Brain microvascular endothelial cell (primary cell): ENCODE measurements at regions not wholly inside any gene's neighbourhood (a gene's known extent, or its start where the extent isn't known, plus 50 kb on each side); places are given as distances from the start of the nearest gene placed in this dataset.

Experiments used
- DNase-seq: peaks from one replicate; pipeline ENCODE4 v3.0.0-alpha.2; 2020
- H3K27ac ChIP-seq: fragments of 250-450 bp; sonication (Bioruptor Pico); 2 replicates; pipeline ENCODE4 v1.5.1; 2020; ENCODE audit warnings: mild to moderate bottlenecking, moderate library complexity
- H3K27me3 ChIP-seq: fragments of 250-450 bp; sonication (Bioruptor Pico); replicated peaks from 2 replicates; pipeline ENCODE4 v1.5.1; 2020; ENCODE audit warnings: mild to moderate bottlenecking
- H3K36me3 ChIP-seq: fragments of 250-450 bp; sonication (Bioruptor Pico); replicated peaks from 2 replicates; pipeline ENCODE4 v1.5.1; 2020; ENCODE audit warnings: mild to moderate bottlenecking
- H3K4me3 ChIP-seq: 2 replicates; pipeline ENCODE4 v1.5.1; 2011; ENCODE audit warnings: low read depth, mild to moderate bottlenecking, control low read depth, low read length, moderate library complexity
- in situ Hi-C: cut with HindIII; loops from 2 replicates; pipeline ENCODE4 v1.10.0; 2017; ENCODE audit warnings: low sequenced_read_pairs, low pct_ligation_motif_present
- TF ChIP-seq, protein P1 (sequence below): IDR thresholded peaks from 2 replicates; pipeline ENCODE4 v1.5.1; 2011; ENCODE audit warnings: low read depth, mild to moderate bottlenecking, moderate library complexity, low read length, control low read depth, inconsistent platforms; ENCODE audit errors: missing control alignments

DNA sequence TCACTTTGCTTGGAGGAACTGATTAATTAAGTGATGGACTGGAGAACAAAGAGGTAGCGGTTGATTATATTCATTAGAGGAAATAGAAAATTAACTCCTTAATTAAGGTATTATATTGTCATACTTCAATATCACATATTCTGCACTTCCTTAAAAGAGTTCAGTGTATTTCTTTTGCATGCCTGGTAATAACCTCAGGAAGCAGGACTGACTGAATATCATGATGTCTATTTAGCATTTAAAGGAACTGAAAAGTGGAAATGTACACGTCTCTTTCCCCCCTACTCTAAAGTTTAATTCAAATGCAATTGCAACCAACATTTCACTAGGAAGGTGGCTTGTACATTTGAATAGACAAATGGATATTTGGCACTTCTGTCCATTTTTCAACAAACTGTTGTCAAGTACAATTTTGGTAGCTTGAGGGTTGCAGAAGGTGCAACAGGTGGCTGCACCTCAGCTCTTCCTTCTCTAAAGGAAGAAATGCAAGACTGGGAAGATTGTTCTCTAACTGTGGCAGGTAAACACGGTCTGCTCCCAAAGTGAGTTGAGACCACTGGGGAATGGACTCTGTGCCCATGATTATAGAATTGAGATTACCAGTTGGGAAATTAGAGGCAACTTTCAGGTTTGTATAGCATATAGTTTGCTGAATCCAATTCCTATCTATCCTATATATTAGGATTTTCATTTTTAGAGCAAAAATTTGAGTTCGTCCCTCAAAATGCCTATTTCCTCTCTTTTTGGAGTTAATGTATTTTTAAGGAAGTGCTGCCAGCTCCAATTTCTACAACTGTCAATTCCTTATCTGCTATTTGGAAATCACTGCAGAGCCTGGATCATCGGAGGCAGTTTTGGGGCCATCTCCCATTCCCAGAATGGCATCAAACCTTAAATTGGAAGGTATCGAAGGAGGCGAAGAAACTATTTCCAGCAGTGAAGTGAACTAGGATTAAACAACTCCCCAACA, 98.9 kb upstream of the TAF11L2 start:
- in situ Hi-C loops, result loop anchor here (25.0 kb wide), 1 partner anchor 162 kb away; no protein-coding TSS in a partner anchor
- TF ChIP-seq, protein P1, sequence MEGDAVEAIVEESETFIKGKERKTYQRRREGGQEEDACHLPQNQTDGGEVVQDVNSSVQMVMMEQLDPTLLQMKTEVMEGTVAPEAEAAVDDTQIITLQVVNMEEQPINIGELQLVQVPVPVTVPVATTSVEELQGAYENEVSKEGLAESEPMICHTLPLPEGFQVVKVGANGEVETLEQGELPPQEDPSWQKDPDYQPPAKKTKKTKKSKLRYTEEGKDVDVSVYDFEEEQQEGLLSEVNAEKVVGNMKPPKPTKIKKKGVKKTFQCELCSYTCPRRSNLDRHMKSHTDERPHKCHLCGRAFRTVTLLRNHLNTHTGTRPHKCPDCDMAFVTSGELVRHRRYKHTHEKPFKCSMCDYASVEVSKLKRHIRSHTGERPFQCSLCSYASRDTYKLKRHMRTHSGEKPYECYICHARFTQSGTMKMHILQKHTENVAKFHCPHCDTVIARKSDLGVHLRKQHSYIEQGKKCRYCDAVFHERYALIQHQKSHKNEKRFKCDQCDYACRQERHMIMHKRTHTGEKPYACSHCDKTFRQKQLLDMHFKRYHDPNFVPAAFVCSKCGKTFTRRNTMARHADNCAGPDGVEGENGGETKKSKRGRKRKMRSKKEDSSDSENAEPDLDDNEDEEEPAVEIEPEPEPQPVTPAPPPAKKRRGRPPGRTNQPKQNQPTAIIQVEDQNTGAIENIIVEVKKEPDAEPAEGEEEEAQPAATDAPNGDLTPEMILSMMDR, result no peak

DNA sequence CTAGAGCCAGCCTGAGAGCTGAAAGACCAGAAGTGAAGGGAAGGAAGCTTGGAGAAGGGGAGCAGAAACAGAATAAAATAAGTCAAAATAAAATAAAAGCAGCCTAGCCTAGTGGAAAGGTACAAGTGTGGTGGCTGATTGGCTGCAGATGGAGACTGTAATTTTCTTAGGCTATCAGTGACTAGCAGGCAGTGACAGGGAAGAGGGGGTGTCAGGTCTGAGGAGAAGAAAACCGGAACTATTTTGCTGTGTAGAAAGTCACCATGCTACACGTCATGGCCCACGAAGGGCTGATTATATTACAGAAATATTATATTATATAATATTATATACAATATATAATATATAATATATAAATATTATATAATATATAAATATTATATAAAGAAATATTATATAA, 98.1 kb upstream of the TAF11L2 start:
- H3K36me3 ChIP-seq, result no peaks in the 10 kb centered on the region
- TF ChIP-seq, protein P1, result no peak
- H3K27me3 ChIP-seq, result no peaks in the 10 kb centered on the region
- in situ Hi-C loops, result loop anchor here (25.0 kb wide), 1 partner anchor 163 kb away; no protein-coding TSS in a partner anchor
- DNase-seq, result no peak
- H3K27ac ChIP-seq, result no peak overlapping the region
- no peak overlapping the region for H3K4me3 ChIP-seq

More for the DNA sequence above, 98.9 kb upstream of the TAF11L2 start:
- Histone ChIP-seq H3K27me3 (no peaks in the 10 kb centered on the region), H3K36me3 (no peaks in the 10 kb centered on the region), H3K27ac (no peak overlapping the region), H3K4me3 (no peak overlapping the region)
- no peak for DNase-seq

DNA sequence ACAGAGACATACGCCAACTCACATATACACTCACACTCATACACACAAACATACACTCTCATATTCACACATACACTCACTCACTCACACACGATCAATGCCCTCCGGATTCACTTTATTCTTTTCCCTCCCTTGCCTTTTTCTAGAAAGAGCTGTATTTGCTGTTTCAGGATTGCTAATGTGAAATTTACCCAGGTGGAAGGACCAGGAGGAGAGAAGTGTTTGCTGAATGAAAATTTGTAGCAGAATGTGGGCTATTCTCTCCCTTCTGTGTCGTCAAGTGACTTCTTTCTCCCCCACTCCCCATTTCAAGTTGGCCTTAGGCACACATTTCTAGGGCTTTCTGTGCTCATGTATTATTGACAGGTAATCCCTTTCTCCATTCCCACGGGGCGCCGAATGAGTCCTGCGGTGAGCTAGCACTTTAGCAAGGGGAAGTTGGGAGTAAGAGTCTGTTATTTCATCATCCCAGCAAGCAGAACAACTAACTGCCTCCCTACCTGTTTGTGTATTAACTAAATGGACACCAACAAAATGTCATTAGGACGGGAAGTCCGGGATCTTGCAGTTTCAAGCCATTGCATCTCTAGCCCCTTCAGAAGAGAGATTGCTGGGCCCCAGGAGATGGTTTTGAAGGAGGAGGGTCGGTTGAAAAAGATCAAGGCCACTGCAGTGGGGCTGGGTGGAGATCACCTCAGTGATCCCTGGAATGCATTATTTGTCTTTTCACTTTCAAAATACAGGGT, 97.1 kb upstream of the TAF11L2 start:
- no peak for DNase-seq
- H3K36me3 ChIP-seq, result no peaks in the 10 kb centered on the region
- H3K27me3 ChIP-seq, result no peaks in the 10 kb centered on the region

DNA sequence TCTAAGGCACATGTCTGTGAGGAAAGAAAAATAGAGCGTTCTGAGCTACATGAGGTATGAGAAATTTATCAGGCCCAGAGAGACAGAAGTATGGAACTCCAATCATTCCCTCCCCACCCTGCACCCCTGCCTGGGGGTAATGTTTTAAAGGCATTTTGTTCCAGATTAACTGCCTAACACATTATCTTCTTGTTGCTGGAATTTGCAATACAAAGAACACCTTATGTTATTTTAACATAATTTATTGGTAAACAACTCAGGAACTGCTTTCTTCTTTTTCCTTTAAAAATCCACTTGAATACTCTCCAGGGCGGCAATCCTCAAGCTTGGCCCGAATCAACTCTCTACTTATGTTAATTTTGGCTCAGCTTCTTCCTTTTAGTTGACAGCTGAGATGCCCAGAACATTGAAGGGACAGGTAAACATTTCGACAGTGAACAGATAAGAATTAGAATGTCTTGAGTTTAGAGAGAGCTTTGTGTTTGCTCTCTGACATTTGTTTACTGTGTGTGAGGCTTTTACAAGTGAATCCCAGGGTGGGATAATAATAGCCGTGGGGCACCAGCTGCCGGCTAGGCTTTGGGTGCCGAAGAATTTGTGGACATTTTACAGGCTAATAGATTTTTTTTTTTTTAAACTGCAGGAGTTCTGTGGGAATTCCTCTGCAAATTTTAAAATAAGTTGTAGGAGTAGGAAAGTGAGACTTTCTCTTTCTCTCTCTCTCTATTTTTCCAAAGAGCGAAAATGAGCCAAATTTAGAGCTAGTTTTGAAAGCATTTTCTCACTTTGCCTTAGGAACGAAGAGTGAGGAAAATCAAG, 96.4 kb upstream of the TAF11L2 start:
- no peaks in the 10 kb centered on the region for H3K36me3 ChIP-seq
- H3K27me3 ChIP-seq, result no peaks in the 10 kb centered on the region
- no peak for DNase-seq
- H3K27ac ChIP-seq, result no peak overlapping the region
- TF ChIP-seq, protein P1, result no peak
- no peak overlapping the region for H3K4me3 ChIP-seq
- in situ Hi-C loops, result no loop called here

More for the DNA sequence above, 97.1 kb upstream of the TAF11L2 start:
- H3K4me3 ChIP-seq, result no peak overlapping the region
- TF ChIP-seq, protein P1, result no peak
- in situ Hi-C loops, result no loop called here
- H3K27ac ChIP-seq, result no peak overlapping the region

DNA sequence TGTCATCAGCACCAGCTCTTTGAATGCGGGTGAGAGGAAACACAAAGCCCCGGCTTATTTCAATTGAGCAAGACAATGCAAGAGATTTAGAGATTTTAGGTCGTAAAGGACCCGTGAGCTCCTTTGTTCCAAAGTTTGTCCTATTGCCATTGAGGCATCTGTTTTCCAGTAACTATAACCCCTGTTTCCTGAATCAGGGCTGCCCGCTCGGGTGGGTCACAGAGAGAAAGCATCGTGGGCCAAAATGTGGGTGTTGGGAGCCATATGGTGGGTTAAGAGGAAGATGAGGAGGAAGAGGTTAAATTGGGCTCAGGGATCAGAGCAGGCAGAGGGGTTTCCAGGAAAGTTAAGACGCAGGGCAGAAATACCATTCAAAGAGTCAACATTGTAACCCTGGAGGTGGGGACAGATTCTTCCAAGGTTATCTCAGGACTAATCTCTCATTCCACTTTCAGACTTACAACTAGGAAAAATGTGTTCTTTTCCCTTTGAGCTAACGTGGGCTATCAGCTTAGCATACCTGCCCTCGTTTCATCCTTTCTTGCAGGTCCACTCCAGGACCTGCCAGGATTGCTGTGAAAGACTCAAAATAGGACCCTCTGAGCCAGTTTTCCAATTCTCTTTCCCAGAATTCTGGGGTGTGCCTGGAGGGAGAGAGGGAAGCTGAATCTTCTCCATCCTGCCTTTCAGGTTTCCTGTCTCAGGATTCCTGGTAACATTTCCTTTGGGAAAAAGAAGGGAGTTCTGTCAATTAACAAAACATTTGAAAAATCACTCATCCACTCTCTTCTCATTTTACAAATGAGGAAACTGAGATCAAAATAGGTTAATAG, 95.5 kb upstream of the TAF11L2 start:
- TF ChIP-seq, protein P1, result no peak
- in situ Hi-C loops, result no loop called here
- Histone ChIP-seq H3K27ac (no peak overlapping the region), H3K27me3 (no peaks in the 10 kb centered on the region), H3K36me3 (no peaks in the 10 kb centered on the region), H3K4me3 (no peak overlapping the region)
- no peak for DNase-seq
